HG03460 (cell line): ENCODE measurements at regions not wholly inside any gene's neighbourhood (a gene's known extent, or its start where the extent isn't known, plus 50 kb on each side); places are given as distances from the start of the nearest gene placed in this dataset.
"Not testable (repeated sequence)": the region's sequence is repeated elsewhere in the genome, so short reads cannot be mapped to it uniquely, and the experiment has no call there.

Experiments used
- ATAC-seq: cut with Tn5 transposase; IDR thresholded peaks from one replicate; pipeline ENCODE4 v1.9.1; 2021; ENCODE audit not compliant: unreplicated experiment

- ATAC-seq: no peak
These were observed 147.9 kb upstream of the ABI3BP start for GRCh38 chr3:101141135-101141534.

GRCh38 chr3:101138817-101139216 is 145.6 kb upstream of the ABI3BP start:
- ATAC-seq: no peak

- no peak for ATAC-seq
These were observed 141.1 kb upstream of the ABI3BP start for GRCh38 chr3:101134331-101134730.

GRCh38 chr3:101133652-101134051 is 140.4 kb upstream of the ABI3BP start:
- ATAC-seq: peak; percentile 94

- ATAC-seq: peak; percentile 12
These were observed 140.0 kb upstream of the ABI3BP start for GRCh38 chr3:101133197-101133596.

- ATAC-seq: no peak
These were observed 138.5 kb upstream of the ABI3BP start for GRCh38 chr3:101131767-101132166.

GRCh38 chr3:101128786-101129185 is 135.6 kb upstream of the ABI3BP start:
- ATAC-seq: no peak

GRCh38 chr3:101128001-101128400 is 134.8 kb upstream of the ABI3BP start:
- ATAC-seq: no peak

- ATAC-seq: no peak
These were observed 130.9 kb upstream of the ABI3BP start for GRCh38 chr3:101124125-101124524.

- ATAC-seq: no peak
These were observed 129.9 kb upstream of the ABI3BP start for GRCh38 chr3:101123081-101123480.

GRCh38 chr3:101122681-101123080 is 129.5 kb upstream of the ABI3BP start:
- no peak for ATAC-seq

GRCh38 chr3:101120039-101120438 is 126.8 kb upstream of the ABI3BP start:
- no peak for ATAC-seq

GRCh38 chr3:101119535-101119934 is 126.3 kb upstream of the ABI3BP start:
- ATAC-seq: no peak

GRCh38 chr3:101117980-101118379 is 124.8 kb upstream of the ABI3BP start:
- no peak for ATAC-seq

GRCh38 chr3:101117465-101117864 is 124.2 kb upstream of the ABI3BP start:
- no peak for ATAC-seq

GRCh38 chr3:101110295-101110694 is 117.1 kb upstream of the ABI3BP start:
- not testable (repeated sequence) for ATAC-seq

GRCh38 chr3:101104321-101104720 is 111.1 kb upstream of the ABI3BP start:
- ATAC-seq: no peak

- no peak for ATAC-seq
These were observed 109.6 kb upstream of the ABI3BP start for GRCh38 chr3:101102678-101103296.

- ATAC-seq: no peak
These were observed 107.3 kb upstream of the ABI3BP start for GRCh38 chr3:101100361-101101009.

- ATAC-seq: no peak
These were observed 106.6 kb upstream of the ABI3BP start for GRCh38 chr3:101099791-101100190.

- ATAC-seq: no peak
These were observed 103.2 kb upstream of the ABI3BP start for GRCh38 chr3:101096444-101096843.

- no peak for ATAC-seq
These were observed 102.6 kb upstream of the ABI3BP start for GRCh38 chr3:101095693-101096430.
